Type B pancreatic cell (in vitro differentiated cells): ENCODE measurements at regions not wholly inside any gene's neighbourhood (a gene's known extent, or its start where the extent isn't known, plus 50 kb on each side); places are given as distances from the start of the nearest gene placed in this dataset.

Experiments used
- DNase-seq: peaks from one replicate; pipeline ENCODE4 v3.0.0; 2021; ENCODE audit warnings: mixed read lengths; ENCODE audit not compliant: unreplicated experiment; ENCODE audit errors: extremely low spot score
- H3K27ac Mint-ChIP-seq: 2 replicates; pipeline ENCODE4 v1.8.0; 2021; ENCODE audit warnings: mild to moderate bottlenecking, mixed read lengths
- H3K27me3 Mint-ChIP-seq: 2 replicates; pipeline ENCODE4 v1.8.0; 2021; ENCODE audit warnings: mixed read lengths
- H3K36me3 Mint-ChIP-seq: 2 replicates; pipeline ENCODE4 v1.8.0; 2021; ENCODE audit warnings: mixed read lengths
- H3K4me1 Mint-ChIP-seq: one replicate; pipeline ENCODE4 v1.8.0; 2021; ENCODE audit warnings: mixed read lengths; ENCODE audit not compliant: unreplicated experiment
- H3K4me3 Mint-ChIP-seq: 2 replicates; pipeline ENCODE4 v1.8.0; 2021; ENCODE audit warnings: mild to moderate bottlenecking, mixed read lengths
- H3K9me3 Mint-ChIP-seq: 2 replicates; pipeline ENCODE4 v1.8.0; 2021; ENCODE audit warnings: mixed read lengths
- CTCF ChIP-seq: fragments of 200-600 bp; sonication (generic); conservative IDR thresholded peaks from 2 replicates; pipeline ENCODE4 v1.5.0; 2021; ENCODE audit warnings: antibody characterized with exemption, mild to moderate bottlenecking

GRCh38 chr5:118726891-118727290 is 261.5 kb downstream of the DTWD2 start:
- H3K36me3 Mint-ChIP-seq, result no peaks in the 10 kb centered on the region
- H3K27me3 Mint-ChIP-seq, result no peaks in the 10 kb centered on the region
- no peak overlapping the region for H3K27ac Mint-ChIP-seq
- peaks cover 6% of the 10 kb centered on the region for H3K4me1 Mint-ChIP-seq
- DNase-seq, result no peak
- H3K9me3 Mint-ChIP-seq, result peaks cover 5% of the 10 kb centered on the region
- TF ChIP-seq CTCF, result no peak
- no peak overlapping the region for H3K4me3 Mint-ChIP-seq

DNA sequence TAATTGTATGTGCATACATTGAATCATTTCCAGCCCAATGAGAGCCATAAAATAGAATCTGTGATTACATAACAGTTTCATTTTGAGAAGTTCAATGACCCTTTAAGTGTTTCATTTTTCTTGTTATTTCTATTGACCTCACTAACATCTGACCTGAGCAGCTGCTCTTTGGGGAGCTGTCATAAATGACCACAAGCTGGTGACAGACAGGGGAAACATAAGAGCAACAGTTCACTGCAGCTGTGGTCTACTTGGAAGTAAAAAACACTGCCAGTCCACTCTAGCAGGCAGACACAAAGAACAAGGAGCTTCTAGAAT is 265.4 kb downstream of the DTWD2 start:
- Mint-ChIP-seq H3K4me3 (no peak overlapping the region), H3K27me3 (no peaks in the 10 kb centered on the region), H3K27ac (no peak overlapping the region), H3K9me3 (no peaks in the 10 kb centered on the region), H3K36me3 (no peaks in the 10 kb centered on the region), H3K4me1 (peaks cover 6% of the 10 kb centered on the region)
- no peak for TF ChIP-seq CTCF
- no peak for DNase-seq

- Mint-ChIP-seq H3K27ac (no peak overlapping the region), H3K9me3 (no peaks in the 10 kb centered on the region), H3K27me3 (no peaks in the 10 kb centered on the region), H3K4me3 (no peak overlapping the region), H3K36me3 (no peaks in the 10 kb centered on the region), H3K4me1 (no peaks in the 10 kb centered on the region)
- no peak for DNase-seq
- TF ChIP-seq CTCF, result no peak
Measured at GRCh38 chr5:118722122-118723020, 266.0 kb downstream of the DTWD2 start.

DNA sequence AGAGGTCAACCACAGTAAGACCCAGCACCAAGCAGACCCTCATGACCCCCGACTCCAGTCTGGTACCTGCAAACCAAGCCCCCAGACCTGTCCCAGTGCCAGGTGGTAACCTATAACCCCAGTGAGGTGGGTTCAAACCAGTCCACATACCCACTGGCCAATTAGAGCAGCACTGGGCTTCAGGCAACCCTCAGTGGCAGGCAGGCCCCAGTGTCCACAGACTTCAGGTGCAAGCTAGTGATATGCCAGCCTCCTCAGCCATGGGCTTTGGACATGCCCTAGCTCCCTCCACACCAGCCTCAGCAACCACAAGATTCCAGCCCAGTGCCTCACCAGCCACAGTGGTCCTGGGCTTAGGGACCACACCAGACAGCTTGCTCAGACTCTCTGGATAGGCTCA is 276.6 kb downstream of the DTWD2 start:
- Mint-ChIP-seq H3K4me1 (no peaks in the 10 kb centered on the region), H3K4me3 (no peak overlapping the region), H3K27me3 (no peaks in the 10 kb centered on the region), H3K9me3 (peaks cover 9% of the 10 kb centered on the region), H3K36me3 (no peaks in the 10 kb centered on the region), H3K27ac (no peak overlapping the region)
- no peak for DNase-seq
- TF ChIP-seq CTCF, result no peak

DNA sequence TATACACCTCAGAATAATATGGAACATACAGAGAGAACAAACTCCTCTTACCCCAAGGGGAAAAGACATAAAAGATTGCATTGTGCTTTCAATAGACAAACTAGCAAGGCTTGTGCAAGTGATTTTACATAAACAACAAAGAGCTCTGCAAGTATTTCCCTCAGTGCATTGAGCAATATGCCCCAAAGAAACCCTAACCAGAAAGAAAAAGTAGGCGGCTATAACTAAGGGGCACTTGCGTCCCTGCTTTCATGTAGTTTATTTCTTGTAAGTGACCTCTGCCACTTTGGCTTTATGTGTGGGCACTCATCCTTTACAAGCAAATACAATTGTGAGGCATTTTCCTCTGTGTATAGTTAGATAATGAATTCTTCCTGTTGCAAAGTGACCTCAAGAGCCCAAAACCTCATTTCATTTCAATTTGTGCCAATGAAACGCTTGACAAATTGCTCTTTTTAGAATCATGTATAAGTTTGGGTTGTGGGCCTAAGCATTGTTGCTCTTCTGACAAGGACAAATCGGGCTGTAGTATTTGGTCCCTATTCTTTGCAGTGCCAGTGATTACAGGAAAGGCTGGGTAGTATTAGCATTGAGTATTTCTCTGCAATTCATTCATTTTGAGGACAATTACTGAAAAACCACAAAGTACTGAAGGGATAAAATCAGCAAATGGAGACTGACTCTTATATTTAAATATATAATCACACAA is 282.2 kb downstream of the DTWD2 start:
- TF ChIP-seq CTCF, result no peak
- peaks cover 6% of the 10 kb centered on the region for H3K36me3 Mint-ChIP-seq
- H3K9me3 Mint-ChIP-seq, result peaks cover 7% of the 10 kb centered on the region
- DNase-seq, result no peak
- H3K4me3 Mint-ChIP-seq, result no peak overlapping the region
- H3K27ac Mint-ChIP-seq, result no peak overlapping the region
- peaks cover 3% of the 10 kb centered on the region for H3K4me1 Mint-ChIP-seq
- no peaks in the 10 kb centered on the region for H3K27me3 Mint-ChIP-seq
